ENCODE measurements at regions not wholly inside any gene's neighbourhood (a gene's known extent, or its start where the extent isn't known, plus 50 kb on each side); places are given as distances from the start of the nearest gene placed in this dataset.

DNA sequence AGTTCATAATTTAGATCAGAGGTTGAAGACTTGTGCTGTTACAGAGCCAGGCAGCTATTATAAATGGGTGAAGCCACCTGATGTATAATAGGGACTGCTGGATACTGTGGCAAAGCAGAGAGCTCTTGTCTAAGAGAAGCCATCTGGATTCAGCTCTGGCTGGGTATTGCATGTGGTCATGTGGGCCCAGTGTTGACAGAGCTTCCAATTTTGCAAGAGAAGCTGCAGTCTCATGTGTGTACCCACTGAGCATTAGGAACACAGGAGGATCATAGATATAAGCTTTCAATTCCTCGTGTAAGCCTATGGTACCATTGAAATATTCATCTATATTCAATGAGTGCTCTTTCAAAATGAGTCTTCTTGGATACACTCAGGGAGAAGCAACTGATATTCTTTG, 303.9 kb upstream of the SLCO3A1 start:
- TF ChIP-seq HOXA7 (CRISPR knock-in tag; IDR thresholded peaks at IDR 0.05) (no peak), ZNF883 (CRISPR knock-in tag; IDR thresholded peaks at IDR 0.05; ENCODE audit: not compliant biosample characterization) (no peak), MEF2D (CRISPR knock-in tag; IDR thresholded peaks at IDR 0.05) (no peak)
- TF ChIP-seq, protein P1, sequence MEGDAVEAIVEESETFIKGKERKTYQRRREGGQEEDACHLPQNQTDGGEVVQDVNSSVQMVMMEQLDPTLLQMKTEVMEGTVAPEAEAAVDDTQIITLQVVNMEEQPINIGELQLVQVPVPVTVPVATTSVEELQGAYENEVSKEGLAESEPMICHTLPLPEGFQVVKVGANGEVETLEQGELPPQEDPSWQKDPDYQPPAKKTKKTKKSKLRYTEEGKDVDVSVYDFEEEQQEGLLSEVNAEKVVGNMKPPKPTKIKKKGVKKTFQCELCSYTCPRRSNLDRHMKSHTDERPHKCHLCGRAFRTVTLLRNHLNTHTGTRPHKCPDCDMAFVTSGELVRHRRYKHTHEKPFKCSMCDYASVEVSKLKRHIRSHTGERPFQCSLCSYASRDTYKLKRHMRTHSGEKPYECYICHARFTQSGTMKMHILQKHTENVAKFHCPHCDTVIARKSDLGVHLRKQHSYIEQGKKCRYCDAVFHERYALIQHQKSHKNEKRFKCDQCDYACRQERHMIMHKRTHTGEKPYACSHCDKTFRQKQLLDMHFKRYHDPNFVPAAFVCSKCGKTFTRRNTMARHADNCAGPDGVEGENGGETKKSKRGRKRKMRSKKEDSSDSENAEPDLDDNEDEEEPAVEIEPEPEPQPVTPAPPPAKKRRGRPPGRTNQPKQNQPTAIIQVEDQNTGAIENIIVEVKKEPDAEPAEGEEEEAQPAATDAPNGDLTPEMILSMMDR (CRISPR knock-in tag; IDR thresholded peaks at IDR 0.05) = no peak
- TF ChIP-seq, protein P2, sequence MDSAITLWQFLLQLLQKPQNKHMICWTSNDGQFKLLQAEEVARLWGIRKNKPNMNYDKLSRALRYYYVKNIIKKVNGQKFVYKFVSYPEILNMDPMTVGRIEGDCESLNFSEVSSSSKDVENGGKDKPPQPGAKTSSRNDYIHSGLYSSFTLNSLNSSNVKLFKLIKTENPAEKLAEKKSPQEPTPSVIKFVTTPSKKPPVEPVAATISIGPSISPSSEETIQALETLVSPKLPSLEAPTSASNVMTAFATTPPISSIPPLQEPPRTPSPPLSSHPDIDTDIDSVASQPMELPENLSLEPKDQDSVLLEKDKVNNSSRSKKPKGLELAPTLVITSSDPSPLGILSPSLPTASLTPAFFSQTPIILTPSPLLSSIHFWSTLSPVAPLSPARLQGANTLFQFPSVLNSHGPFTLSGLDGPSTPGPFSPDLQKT (CRISPR knock-in tag; IDR thresholded peaks at IDR 0.05; ENCODE audit: borderline replicate concordance) = no peak

Measured in HepG2 (cell line).